HG03571 (cell line): ENCODE measurements at regions not wholly inside any gene's neighbourhood (a gene's known extent, or its start where the extent isn't known, plus 50 kb on each side); places are given as distances from the start of the nearest gene placed in this dataset.
"Not testable (repeated sequence)": the region's sequence is repeated elsewhere in the genome, so short reads cannot be mapped to it uniquely, and the experiment has no call there.

Source experiments
- ATAC-seq: cut with Tn5 transposase; IDR thresholded peaks from one replicate; pipeline ENCODE4 v1.9.1; 2021; ENCODE audit not compliant: unreplicated experiment

DNA sequence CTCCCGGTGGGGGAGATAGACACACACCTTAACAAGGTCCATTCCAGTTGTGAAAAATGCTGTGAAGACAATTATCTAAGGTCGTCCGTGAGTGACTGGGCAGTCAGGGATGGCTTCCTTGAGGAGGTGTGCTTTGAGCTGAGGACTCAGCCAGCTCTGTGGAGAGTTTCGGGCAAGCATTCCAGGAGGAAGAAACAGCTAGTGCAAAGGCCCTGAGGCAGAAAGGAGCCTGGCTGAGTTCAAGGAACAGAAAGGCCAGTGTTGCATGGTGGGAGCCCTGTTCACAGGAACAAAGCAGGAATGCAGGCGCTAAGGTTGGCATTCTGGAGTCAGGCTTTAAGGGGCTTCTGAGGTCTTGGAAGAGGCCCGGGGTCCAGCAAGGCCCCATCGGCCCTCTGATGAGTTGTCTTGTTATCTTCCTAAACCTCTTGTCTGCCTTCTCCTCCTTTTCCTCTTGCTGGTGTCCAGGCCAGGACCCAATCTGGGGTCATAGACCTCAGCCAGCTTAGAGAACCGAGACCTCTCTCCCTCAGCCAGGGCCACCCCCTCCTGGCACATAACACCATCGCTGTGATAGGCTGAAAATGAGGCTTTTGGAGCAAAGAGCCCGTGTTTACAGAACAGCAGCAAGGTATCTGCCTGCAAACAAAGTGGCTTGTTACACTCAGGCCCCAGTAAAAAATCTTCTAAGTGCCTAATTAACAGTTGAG is 270.2 kb upstream of the MVB12B start:
- no peak for ATAC-seq

DNA sequence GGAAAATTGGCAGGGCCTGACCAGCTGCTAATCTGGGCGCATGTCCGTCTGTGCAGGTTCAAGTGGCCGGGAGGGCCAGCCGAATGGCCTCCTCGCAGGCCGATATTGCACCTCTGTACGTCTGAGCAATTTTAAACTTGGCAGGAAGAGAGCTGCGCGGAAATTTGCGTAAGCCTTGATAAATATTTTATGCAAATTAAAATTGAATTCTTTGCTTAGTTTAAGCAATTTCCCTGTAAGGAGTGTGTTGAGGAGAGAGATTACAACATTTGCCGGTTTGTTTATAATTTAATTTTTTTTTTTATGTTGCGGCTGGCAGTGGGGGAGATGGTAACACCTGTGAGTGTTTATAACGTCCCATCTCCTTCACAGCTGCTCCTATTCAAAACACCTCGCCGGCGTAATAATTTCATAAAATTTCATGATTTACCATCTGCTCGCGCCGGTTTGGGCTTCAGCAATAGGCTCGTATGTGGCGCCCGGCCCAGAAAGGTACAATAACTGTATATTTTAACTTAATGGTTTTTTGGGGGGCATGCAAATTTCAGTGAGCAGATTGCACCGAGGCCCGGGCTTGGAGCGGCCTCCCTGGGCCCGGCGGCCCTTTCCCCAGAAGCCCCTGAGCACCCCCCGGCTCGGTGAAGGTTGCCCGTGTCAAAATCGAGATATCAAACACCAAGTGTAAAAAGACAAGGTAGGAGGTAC is 269.4 kb upstream of the MVB12B start:
- ATAC-seq, result no peak

DNA sequence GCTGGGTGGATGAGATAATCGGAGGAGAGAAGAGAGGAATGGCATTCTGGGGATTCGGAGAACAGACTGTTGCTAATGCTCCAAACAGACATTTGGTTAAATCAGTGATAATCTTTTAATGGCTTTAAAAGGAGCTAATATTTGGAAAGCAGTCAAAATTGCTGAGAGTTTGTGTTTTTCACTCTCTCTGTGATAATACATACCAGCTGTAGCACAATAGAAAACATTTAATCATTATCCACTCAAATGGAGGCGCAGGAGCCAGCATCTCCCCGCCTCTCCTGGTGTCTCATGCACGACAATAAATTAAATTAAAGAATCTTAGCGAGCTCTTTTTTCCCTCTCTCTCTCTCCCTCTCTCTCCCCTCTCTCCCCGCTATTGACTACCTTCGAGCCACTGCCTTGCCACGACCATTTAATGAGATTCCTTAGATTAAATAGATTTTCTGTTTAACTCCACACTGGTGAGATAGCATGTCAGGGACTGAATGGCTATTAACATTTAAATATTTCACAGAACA is 268.6 kb upstream of the MVB12B start:
- no peak for ATAC-seq

DNA sequence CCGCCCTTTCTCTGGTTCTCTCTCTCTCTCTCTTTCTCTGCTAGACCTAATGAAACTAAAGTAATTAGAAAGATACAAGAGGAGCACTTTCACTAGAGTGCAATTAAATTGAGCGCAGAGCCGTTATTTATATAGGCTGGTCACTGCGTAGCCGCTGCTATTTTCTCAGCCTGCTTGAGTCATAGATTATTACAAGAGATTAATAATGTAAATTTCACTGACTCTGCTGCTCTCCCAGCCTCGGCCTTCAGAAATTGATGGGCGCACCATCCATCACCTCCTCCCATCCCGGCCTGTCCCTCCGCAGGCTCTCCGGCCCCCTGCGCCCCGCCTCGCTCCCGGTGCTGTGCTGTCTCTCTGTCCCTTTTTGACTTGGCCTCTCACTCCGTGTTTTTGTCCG is 268.0 kb upstream of the MVB12B start:
- ATAC-seq, result no peak

DNA sequence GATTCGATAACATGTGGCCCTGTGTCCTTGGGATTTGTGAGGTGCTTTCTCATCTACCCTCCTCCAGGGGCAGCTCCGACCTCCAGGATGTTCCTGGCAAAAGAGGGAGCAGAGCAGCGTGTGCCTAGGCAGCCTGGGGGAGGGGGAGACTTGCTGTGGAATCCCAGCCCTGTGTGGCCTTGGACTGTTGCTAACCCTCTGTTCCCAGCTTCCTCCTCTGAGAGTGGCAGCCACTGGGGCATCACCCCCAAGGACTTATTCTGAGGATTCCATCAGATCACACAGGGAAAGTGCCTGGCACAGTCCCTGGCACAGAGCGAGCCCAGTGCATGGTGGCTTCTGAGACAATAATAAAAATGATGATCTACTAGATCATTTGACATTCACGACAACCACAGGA is 265.1 kb upstream of the MVB12B start:
- ATAC-seq, result no peak

DNA sequence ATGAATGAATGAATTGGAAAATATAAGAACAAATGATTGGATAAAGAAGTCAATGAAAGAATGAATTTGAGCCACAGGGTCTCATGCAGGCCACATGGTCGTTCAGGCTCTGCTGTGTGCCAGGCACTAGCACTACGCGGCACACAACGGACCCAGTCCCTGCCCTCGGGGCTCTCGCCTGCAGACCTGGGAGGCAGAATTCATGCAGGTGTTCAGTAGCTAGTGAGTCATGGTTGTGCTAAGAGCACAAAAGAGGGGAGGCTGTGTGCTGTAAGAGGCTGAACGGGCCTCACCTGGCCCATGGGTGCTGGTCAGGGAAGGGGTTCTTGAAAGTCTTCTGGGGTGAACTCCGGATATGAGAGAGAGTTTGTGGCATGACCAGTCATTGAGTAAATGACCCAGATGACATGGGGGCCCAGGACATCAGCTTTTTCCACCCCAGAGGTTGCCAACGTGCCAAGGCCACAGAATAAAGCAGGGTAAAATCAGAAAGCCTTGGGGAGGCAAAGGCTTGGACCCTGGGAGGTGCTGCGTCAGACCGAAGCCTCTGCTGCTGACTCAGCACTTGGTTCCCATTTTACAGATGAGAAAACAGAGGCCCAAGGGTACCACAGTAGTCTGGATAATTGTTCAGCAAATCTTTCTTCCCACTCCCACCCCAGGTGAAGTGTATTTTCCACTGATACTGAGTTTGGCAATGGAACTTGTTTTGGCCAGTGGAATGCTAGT is 264.3 kb upstream of the MVB12B start:
- no peak for ATAC-seq

DNA sequence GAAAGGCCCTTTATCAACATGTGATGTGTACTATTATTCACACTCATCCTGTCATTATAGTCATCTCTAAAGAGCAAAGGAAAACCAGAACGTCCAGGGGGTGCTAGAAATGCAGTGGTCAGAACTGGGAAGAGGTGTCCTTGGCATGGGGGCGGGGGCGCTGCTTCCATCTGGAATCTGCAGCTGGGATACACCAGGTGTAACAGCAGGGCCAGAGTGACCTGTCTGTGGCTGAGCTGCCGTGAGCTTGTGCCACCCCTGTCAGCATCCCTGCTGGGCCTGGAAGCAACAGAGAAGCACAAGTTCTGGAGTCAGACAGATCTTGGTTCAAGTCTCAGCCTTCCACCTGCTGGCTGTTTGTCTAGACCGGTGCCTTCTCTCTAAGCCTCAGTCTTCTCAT is 263.3 kb upstream of the MVB12B start:
- ATAC-seq, result no peak

DNA sequence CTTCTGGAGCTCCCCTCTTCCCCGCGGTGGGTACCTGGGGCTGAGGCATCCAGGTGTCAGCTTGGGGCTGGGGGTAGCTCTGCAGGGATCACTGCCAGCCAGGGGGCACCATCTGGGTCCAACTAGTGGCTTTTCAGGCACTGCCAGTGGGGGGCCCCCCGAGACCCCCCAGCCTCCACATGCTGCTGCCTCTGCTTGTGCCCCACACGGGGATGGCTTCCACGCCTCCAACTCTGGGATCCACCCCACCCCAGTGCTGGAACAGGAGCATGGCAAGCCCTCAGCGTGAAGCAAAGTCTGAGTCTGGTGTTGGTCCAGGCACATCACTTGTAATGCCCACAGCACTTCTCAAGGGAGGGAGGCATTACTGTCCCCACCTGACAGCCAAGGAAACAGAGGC is 260.5 kb upstream of the MVB12B start:
- no peak for ATAC-seq

DNA sequence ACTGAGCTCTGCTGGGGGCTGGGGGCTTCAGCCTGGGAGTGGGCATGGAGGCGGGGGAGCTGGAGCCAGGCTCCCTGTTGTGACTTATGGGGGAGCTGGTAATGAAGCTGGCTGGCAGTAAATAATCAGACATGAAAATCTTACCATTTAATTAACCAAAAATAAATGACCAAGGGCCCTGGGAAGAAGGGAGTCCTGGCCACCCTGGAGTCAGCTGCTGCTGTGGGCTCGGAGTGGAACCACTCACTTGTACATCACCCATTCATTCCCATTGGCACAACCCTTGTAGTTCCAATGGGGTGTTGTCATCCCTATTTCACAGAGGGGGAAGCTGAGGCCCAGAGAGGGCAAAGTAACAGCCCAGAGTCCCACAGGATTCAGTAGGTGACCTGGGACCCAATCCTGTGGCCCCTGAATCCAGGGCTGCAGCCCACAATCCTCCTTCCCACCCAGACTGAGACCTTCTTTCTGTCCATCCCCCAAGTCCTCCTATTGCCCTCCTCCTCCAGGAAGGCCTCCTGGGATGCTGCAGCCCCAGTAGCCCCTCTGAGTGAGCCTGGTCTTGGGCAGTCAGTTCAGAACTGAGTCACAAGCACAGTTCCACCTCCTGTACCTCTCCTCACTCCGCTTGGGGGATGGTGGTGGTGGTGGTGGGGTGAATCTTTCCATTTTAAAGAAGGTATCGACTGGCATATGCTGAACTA is 259.4 kb upstream of the MVB12B start:
- ATAC-seq, result no peak

DNA sequence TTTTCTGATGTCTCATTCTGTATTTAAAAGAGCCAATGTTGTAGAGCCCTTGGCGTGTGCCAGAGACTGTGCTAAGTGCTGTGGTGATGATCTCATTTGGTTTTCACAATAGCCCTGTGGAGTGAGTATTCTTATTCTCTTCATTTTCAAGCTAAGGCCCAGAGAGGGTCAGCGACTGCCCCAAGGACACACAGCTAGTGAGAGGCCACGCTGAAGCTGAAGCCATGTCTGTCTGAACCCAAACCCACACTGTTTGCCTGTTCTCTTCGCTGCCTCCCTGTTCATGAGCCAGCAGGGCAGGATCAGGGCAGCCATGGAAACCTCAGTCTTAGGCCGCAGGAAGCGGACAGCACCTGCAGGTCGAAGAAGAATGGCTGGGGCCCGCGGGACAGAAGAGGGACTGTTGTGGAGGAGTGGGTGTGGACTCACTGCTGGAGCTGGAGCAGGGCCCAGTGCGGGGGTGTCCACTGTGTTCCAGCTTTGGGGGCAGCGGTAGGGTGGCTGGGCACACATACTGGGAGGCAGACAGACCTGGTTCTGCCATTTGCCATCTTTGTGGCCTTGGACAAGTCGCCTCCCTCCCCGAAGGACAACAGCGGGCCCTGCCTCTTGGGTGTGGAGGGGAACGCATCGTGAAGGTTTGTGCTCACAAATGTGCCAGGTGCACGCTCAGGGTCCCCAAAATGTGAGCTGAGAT is 257.9 kb upstream of the MVB12B start:
- no peak for ATAC-seq

DNA sequence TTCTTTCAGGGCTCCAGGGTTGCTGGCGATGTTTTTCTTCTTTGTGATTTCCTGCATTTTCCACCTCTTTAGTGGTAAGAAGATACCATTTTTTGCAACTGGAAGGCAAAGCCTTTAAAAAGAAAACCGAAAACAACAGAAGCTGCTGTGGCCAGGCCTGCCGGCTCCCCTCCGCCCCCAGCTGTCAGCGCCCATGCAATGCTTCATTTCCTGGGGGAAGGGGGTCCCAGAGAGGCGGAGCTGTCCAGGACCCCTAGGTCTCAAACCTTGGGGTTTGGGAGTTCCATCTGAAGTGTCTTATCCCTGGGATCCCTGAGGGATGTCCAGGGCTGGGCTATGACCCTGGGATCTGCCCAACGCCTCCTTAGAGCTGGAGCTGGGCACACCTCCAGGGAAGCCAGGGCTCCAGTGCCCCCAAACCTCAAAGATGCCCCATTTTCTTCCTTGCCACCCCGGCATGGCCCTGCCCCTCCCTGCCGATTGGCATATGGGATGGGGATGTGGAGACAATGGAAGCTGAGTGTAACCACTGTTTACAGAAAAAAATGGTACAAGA is 257.2 kb upstream of the MVB12B start:
- no peak for ATAC-seq

DNA sequence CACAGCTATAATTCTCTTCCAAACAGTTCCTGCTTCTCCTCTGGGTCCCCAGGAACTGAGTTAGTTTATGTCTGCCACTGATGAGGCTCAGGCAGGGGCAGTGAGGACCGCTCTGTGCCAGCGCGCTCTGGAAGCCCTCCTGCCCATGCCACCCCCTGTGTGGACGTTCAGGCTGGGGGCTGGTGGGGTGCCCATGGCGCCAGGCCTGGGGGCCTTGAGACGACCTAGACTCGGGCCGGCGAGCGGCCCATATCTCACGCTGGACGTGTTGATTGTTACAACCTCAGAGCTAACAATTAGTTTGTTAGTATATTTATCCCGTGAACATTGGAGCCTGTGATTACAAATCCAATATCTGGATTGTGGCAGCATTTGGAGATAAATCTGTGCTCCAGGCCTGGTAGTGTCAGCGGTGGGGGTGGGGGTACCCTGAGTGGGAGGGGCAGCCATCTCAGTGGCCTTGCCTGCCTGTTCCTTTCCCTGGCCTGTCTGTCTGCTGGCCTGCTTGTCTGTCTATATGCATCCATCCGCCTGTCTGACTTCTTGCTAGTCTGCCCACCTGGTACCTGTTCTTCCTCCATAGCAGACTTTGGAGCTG is 256.5 kb upstream of the MVB12B start:
- no peak for ATAC-seq

DNA sequence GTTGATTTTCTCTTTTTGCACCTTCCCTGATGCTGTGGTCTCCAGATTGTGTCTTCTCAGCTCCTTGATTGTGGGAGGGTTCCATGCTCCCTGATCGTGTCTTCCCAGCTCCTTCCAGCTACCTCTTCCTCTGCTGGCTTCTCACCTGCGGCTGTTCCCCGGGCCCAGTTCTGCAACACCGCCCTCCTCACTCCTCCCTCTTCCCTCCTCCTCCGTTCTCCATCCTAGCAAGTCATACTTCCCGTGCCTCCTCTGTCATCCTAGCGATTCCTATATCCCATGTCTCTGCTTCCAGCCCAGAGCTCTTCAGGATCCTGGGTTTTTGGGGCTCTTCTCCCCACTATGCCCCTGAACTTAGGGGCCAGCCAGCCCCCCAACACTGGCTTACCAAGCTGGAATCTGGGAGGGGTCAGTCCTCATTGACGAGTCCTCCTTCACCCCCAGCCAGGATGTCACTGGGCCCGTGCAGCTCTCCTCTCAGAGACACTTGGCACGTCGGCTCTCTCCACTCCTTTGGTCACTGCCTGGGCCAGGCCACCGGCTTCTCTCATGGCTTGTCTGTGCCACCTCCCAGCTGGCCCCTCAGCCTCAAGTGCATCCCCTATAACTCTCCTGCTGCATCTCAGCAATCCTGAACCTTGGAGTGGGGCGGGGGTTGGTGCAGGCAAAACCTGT is 255.4 kb upstream of the MVB12B start:
- no peak for ATAC-seq

DNA sequence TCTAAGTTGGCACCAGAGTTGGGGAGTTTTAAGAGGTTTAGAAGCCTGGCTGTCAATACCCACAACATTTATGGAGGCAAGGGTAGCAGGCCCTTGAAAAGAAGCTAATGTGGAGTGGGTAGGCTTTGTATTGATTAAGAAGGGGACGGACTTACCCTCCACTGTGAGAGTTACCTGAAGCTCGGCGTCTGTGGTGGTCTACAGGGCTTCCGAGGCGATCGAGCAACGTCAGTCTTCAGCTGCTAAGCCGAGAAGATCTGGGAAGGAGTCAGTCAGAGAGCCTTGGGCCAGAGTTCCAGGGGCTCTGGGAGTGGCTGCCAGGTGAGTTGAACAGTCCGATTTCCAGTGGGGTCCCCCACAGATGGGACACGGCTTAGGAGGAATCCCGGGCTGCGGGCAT is 249.0 kb upstream of the MVB12B start:
- ATAC-seq, result not testable (repeated sequence)

DNA sequence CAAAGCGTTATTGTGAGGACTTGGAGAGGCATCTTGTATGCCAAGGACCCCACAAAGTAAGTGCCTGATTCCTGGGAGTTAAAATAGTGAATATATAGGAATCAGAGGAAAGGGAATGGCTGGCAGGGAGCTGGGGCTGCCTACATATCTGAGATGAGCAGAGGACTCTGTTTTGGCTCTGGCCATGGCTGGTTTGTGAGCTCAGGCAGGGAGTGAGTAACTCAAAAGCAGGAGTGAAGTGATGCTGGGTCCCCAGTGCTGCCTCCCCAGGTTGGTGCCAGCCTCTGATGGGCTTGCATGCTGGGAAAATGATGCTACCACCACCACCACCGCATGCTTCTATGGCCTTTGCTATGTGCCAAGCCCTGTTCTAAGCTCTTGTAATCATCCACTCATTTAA is 246.0 kb upstream of the MVB12B start:
- no peak for ATAC-seq

DNA sequence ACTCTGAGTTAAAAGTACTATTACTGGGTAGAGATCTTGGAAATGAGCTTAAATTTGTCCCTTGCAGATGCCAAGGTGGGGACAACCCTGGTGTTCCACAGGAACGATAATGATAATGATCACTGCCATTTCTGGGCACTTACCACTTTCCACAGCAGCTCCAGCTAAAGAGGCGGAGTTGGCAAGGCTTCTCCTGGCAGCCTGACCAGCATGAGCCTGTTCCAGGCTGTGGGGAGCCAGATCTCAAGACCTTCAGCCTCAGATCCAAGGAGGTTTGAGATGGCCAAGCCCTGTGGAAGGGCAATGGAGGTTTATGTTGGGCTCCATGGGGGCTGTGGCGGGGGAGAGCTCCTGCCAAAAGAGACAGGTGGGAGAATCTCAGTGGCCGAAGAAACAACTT is 244.9 kb upstream of the MVB12B start:
- ATAC-seq, result no peak

DNA sequence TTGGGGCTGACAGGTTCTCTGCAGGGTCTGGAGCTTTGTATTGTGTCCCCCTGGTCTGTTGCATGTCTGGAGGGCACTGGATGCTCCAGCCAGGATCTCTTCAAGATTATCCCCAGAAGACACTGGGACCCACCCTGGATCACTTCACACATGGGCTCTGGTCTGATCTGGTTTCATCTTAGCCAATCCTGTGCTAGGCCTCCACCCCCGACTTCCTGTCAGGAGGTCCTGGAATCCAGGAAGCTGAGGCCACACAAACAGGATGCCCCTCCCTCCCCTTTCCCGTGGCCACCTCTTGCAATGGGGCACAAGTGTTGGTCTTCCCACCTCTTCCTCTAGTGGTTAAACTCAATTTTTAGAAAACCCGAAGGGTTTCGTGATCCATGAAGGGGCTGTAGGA is 242.6 kb upstream of the MVB12B start:
- ATAC-seq, result no peak

DNA sequence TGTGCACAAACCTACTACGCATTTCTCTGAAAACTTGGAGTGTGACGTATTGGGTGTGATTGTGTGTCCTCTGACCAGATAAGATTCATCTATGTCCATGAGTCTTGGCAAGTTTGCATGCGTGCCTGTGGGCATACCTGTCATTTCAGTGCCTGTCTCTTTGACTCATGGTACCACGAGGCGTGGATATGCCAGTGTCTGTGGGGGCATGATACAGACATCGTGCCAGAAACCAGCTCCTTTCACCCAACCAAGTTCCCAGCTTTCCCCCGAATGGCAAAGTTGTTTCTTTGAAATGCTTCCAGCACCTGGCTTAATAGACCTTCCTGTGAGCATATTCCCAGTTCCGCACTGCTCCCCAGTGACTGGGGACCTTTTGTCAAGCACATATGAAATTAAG is 241.9 kb upstream of the MVB12B start:
- ATAC-seq, result no peak

DNA sequence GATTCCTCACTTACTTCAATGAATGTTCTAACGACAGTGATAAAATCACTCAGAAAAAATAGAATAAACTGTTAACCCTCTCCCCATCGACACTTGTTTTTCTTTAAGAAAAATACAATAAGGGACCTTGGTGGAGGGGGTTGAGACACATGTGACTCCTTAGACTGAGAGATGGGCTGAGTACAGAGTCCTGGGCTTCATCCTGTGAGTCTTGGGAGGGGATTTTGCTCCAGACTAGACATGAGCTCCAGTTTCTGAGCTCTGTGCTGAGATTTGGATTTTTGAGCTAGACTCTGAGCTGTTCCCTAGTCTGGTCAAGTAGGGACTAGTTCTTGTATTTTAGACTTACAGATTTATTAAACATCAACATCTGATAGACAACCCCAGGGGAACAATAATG is 241.5 kb upstream of the MVB12B start:
- ATAC-seq, result no peak

DNA sequence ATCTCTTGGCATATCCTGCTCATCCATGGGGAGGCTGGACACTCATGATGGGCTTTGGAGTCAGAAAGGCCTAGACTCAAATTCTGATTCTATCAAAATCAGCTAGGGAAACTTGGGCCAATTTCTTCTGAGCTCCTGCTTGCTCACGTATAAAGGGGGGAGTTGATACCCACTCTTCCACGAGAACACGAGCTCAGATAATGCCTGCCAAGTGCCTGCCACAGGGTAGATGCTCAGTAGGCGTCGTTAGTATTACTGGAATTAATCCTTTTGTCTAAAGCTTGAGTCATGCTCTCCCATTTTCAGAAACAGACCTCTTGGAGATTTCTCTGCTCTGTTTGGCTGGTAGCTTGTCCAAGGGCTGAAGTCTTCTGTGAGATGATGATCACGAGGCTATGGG is 238.3 kb upstream of the MVB12B start:
- no peak for ATAC-seq
